Activated CD4-positive, CD25-positive, alpha-beta regulatory T cell treated with anti-CD3 and anti-CD28 coated beads, Interleukin-2, amount 50 U/mL, for 72 hours (primary cell): ENCODE measurements at regions not wholly inside any gene's neighbourhood (a gene's known extent, or its start where the extent isn't known, plus 50 kb on each side); places are given as distances from the start of the nearest gene placed in this dataset.

ENCODE experiments used
- DNase-seq: peaks from one replicate; pipeline ENCODE4 v3.0.0; 2021

- DNase-seq = no peak
Observed at GRCh38 chr15:38698254-38698653, 133.6 kb upstream of the RASGRP1 start.

DNA sequence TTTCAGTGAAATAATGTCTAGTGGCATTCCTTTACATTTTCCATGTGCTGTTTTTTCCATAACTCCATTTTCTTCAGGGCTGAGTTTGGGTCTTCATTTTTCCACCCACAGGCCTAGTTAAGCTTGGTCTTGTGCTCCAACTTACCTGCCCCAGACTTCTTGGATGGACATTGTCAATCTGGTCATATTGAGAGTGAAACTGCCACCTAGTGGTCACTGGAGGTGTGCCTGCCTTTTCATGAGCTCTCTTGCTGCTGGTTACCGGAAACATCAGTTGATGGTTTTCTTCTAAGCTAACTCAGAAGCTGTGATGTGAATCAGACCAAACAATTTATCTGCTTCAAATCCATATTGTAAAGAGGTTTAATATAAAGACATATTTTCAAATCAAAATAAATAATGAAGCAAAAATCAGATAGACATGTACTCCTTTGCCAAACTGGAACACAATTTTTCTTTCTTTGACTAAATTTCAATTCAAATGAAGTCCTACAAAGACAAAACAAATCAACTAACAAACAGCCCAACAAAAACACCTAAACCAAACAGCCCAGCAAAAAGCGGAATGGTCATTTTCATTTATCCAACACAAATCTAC lies 135.1 kb upstream of the RASGRP1 start:
- DNase-seq = peak; percentile 61

DNA sequence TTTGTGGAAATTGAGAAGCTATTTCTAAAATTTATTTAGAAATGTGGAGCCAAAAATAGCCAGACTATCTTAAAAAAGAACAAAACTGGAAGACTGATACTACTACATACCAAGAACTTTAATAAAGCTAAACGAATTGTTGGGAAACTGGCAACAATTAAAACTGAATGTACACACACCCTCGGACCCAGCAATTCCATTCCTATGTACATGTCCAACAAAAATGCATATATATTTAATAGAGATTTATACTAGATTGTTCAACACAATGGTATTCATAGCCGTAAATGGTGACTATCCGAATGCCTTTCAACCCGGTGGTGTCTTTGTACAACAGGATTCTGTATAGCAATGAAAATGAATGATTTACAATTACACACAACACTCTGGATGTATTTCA lies 136.5 kb upstream of the RASGRP1 start:
- no peak for DNase-seq

DNA sequence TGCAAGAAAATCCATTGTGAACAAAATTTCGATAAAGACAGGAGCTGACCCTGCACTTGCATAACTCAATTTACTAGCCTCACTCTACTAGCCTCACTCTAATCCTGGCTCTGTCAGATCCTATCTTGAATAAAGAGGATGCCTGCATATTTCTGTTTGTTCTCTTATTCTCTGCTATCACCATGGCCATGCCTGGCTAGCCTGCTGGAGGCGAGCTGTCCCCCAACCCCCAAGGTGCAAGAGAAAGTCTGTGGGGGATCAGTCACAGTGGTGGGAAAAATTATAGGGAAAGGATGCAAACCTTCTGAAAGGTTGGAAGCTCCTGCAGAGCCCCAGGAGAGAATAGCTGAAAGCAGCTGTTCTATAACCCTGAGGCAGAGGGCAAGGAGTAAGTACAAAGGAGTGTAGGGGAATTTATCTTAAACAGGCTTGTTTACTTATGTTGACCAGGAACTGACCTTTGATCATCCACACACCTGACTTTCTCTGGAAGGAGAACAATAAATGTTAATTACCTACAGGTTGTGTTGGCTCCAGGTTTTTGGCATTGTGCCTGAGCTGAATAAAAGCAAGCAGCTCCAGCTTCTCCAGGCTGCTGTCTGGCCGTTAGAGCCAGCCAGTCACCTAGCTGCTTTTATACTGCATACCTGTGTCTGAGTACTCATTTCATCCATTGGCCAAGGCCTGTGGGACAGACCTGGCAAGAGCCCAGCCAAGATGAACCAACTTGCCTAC lies 137.7 kb upstream of the RASGRP1 start:
- no peak for DNase-seq

- DNase-seq = no peak
Observed at GRCh38 chr15:38705436-38706219, 141.0 kb upstream of the RASGRP1 start.

GRCh38 chr15:38706956-38707355 lies 142.3 kb upstream of the RASGRP1 start:
- DNase-seq = no peak

GRCh38 chr15:38707802-38708671 lies 143.4 kb upstream of the RASGRP1 start:
- no peak for DNase-seq

GRCh38 chr15:38708672-38709180 lies 144.1 kb upstream of the RASGRP1 start:
- DNase-seq = no peak

GRCh38 chr15:38709196-38709595 lies 144.6 kb upstream of the RASGRP1 start:
- DNase-seq = no peak

GRCh38 chr15:38714309-38715072 lies 149.9 kb upstream of the RASGRP1 start:
- DNase-seq = no peak

GRCh38 chr15:38720893-38721567 lies 156.4 kb upstream of the RASGRP1 start:
- no peak for DNase-seq

DNA sequence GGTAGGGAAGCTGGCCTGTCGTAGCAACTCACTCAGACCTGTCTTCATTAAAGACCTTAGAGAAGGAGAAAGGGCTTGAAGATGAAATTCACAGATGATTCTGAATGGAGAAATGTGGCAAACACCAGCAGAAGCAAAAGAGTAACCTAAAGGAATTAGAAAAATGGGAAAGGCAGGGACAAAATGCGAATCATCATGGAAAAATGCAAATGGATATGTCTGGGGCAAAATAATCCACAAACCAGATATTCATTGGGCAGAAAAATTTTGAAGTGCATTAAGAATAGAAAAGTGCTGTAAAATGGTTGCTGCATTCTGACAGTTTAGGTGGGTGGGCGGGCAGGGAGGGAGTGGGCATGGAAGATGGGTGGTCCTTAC lies 156.9 kb upstream of the RASGRP1 start:
- no peak for DNase-seq

- no peak for DNase-seq
Observed at GRCh38 chr15:38722236-38722635, 157.6 kb upstream of the RASGRP1 start.

DNA sequence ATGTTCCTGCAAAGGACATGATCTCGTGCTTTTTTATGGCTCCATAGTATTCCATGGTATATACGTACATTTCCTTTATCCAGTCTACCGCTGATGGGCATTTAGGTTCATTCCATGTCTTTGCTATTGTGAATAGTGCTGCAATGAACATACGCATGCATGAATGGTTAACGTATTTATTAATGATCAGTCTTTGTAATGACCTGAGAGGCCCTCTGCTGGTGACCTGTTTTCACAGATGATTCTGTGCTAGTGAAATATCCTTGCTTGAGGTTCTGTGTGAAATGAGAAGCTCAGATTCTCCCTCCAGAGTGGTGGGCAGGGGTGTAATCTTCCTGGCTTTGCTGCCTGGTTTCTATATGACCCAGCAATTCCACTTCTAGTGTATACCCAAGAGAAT lies 160.2 kb upstream of the RASGRP1 start:
- DNase-seq = no peak

GRCh38 chr15:38726187-38726586 lies 161.6 kb upstream of the RASGRP1 start:
- no peak for DNase-seq

- no peak for DNase-seq
Observed at GRCh38 chr15:38733331-38733730, 168.7 kb upstream of the RASGRP1 start.

- no peak for DNase-seq
Observed at GRCh38 chr15:38740206-38740605, 175.6 kb upstream of the RASGRP1 start.

- no peak for DNase-seq
Observed at GRCh38 chr15:38743147-38743546, 178.5 kb upstream of the RASGRP1 start.

DNA sequence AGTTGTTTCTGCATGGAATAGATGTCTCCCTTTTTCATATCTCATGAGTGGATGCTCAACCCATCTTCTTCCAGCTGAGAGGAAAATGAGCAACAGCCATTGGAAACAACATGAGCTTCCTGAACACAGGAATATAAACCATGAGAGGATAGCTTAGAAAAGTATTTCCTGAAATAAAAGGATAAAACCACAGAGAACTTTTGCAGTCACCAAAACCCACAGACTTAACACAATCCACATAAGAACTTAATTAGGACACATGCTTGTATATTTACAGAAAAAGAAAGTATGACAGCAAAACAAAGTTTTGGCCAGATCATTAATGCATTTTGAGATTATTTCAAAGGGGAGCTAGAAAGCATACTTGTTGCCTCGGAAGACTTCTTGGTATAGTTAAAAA lies 180.5 kb upstream of the RASGRP1 start:
- DNase-seq = no peak

GRCh38 chr15:38745626-38746025 lies 181.0 kb upstream of the RASGRP1 start:
- no peak for DNase-seq

GRCh38 chr15:38746211-38746610 lies 181.6 kb upstream of the RASGRP1 start:
- DNase-seq = no peak

DNA sequence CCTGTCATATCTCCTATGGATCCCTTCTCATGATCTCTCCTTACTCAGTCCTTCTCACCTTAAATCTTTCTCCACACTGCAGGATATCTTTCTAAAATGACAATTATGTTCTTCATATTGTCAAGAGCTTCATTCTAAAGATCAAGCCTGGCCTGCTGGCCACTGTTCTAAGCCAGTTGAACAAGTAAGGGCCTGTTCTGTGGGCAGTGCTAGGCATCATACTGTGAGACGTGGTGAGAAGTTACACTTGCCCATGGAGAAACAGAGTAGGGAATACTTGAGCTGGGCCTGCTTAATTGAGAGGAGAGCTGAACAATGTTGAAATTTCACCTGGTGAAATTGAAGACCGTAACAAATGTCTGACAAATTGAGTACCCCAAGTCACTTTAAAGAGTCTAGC lies 184.1 kb upstream of the RASGRP1 start:
- no peak for DNase-seq
